ENCODE measurements at regions not wholly inside any gene's neighbourhood (a gene's known extent, or its start where the extent isn't known, plus 50 kb on each side); places are given as distances from the start of the nearest gene placed in this dataset.
"Not testable (repeated sequence)": the region's sequence is repeated elsewhere in the genome, so short reads cannot be mapped to it uniquely, and the experiment has no call there.

GRCh38 chr15:69869881-69870505, 227.7 kb downstream of the TLE3 start:
- H3K4me3 Mint-ChIP-seq: no peak overlapping the region
- no peaks in the 10 kb centered on the region for H3K36me3 Mint-ChIP-seq
- no peak for ATAC-seq
- no peak overlapping the region for H3K27ac Mint-ChIP-seq
- H3K27me3 Mint-ChIP-seq: no peaks in the 10 kb centered on the region
- H3K9me3 Mint-ChIP-seq: peaks cover 9% of the 10 kb centered on the region
- H3K4me1 Mint-ChIP-seq: peaks cover 22% of the 10 kb centered on the region

DNA sequence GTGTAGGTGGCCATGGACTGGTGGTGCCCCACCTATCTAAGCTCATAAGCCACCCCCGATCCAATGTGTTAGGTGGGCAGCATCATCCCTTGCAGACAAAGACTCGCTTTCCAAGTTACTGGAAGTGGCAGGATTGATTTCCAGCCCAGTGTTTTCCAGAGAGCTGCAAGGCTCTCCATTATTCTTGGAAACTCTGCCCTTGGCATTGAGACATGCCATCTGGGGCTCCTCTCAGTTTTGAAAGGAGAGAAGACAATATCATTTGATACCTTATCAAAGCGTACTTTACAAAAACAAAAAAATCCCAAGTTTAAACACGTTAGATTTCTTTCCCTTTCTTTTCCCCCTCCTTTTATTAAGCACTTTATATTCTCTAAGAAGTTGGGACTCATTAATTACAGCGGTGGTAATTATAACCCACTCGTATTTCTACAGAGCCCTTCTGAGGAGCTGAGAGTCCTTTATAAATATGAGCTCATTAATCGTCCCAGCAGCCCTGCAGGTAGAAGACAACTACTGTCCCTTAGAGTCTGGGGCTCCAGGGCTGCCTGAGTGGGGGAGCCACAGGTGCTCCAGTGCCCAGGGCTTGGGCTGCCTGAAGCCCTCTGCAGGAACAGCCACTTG, 226.1 kb downstream of the TLE3 start:
- H3K27ac Mint-ChIP-seq: no peak overlapping the region
- H3K4me1 Mint-ChIP-seq: peaks cover 22% of the 10 kb centered on the region
- peaks cover 9% of the 10 kb centered on the region for H3K9me3 Mint-ChIP-seq
- no peak overlapping the region for H3K4me3 Mint-ChIP-seq
- no peaks in the 10 kb centered on the region for H3K27me3 Mint-ChIP-seq
- H3K36me3 Mint-ChIP-seq: no peaks in the 10 kb centered on the region
- no peak for ATAC-seq

GRCh38 chr15:69873807-69874206, 223.9 kb downstream of the TLE3 start:
- Mint-ChIP-seq H3K27ac (peak overlapping the region; percentile 13), H3K27me3 (no peaks in the 10 kb centered on the region), H3K36me3 (no peaks in the 10 kb centered on the region), H3K4me1 (peaks cover 5% of the 10 kb centered on the region), H3K4me3 (no peak overlapping the region), H3K9me3 (peaks cover 7% of the 10 kb centered on the region)
- ATAC-seq: no peak

DNA sequence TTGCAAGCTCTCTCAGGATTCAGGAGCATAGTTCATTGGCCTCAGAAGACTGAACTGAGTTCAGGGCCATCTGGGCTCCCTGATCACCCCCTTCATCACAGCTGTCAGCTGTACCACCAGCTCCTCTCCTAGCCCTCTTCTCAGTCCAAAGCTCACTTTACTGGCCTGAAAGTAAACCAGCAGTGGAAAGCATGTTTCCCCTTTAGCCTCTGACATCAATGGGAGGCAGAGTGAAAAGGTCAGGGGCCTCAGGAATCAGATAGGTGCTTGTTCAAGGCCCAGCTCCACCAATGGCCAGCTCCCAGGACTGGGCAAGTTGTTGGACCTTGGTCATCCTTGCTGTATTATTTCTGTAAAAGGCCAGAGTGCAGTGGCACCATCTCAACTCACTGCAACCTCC, 223.4 kb downstream of the TLE3 start:
- H3K9me3 Mint-ChIP-seq: peaks cover 7% of the 10 kb centered on the region
- no peaks in the 10 kb centered on the region for H3K36me3 Mint-ChIP-seq
- no peaks in the 10 kb centered on the region for H3K27me3 Mint-ChIP-seq
- peaks cover under 1% of the 10 kb centered on the region for H3K4me1 Mint-ChIP-seq
- peak overlapping the region; percentile 13 for H3K27ac Mint-ChIP-seq
- no peak overlapping the region for H3K4me3 Mint-ChIP-seq
- no peak for ATAC-seq

DNA sequence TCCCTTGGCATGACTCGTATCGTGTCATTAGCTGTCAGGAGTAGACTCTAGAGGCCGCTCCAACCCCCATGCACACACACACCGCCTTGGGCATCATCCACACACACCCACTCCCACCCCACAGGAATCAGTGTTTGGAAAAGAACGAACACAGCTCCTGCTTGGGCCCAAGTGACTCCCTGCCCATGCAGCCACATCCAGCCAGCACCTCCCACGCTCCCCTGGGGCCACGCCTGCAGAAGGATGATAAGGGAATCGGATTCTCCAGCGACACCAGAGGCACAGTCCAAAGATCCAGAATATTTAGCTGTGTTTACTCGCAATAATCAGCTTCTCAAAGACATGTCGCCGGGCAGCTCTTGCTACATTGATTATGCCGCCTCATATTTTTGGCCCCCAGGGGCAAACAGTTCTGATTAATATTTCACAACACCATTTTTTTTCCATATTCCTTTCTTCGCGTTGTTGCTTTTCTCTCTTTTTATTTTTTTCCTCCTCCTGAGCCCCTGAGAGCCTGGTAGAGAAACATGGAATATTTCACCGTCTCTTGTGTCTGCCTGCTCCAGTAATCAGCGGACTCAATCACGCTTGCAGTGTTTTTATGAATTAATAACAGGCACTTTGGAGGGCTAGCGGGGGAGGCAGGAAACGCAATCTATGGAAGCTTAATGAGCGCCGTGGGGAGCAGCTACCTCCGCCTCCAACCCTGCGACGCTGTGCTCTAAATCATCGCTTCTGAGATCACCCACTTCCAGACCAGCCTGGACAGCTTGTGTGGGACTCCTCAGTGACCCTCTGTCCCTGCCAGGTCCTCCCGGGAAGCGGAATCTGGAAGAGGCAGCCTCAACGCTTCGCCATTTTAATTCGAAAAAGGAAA, 221.4 kb downstream of the TLE3 start:
- no peak for ATAC-seq
- no peak overlapping the region for H3K27ac Mint-ChIP-seq
- no peaks in the 10 kb centered on the region for H3K27me3 Mint-ChIP-seq
- H3K36me3 Mint-ChIP-seq: no peaks in the 10 kb centered on the region
- H3K4me1 Mint-ChIP-seq: peaks cover 13% of the 10 kb centered on the region
- H3K9me3 Mint-ChIP-seq: peaks cover 7% of the 10 kb centered on the region
- H3K4me3 Mint-ChIP-seq: no peak overlapping the region

DNA sequence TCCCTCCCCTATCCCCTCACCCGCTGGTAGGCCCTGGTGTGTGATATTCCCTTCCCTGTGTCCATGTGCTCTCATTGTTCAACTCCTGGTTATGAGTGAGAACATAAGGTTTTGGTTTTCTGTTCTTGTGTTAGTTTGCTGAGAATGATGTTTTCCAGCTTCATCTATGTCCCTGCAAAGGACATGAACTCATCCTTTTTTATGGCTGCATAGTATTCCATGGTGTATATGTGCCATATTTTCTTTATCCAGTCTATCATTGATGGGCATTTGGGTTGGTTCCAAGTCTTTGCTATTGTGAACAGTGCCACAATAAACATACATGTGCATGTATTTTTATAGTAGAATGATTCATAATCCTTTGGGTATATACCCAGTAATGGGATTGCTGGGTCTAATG, 217.8 kb downstream of the TLE3 start:
- not testable (repeated sequence) for ATAC-seq, H3K9me3 Mint-ChIP-seq, H3K36me3 Mint-ChIP-seq, H3K27me3 Mint-ChIP-seq, H3K4me3 Mint-ChIP-seq
- Mint-ChIP-seq H3K27ac (peak overlapping the region; percentile 82), H3K4me1 (peaks cover 28% of the 10 kb centered on the region)

- Mint-ChIP-seq H3K4me3 (peak overlapping the region; percentile 71), H3K9me3 (no peaks in the 10 kb centered on the region), H3K27ac (peak overlapping the region; percentile 82), H3K27me3 (no peaks in the 10 kb centered on the region), H3K4me1 (peaks cover 28% of the 10 kb centered on the region), H3K36me3 (no peaks in the 10 kb centered on the region)
- peak; percentile 21 for ATAC-seq
These were observed 217.0 kb downstream of the TLE3 start for GRCh38 chr15:69880571-69881301.

DNA sequence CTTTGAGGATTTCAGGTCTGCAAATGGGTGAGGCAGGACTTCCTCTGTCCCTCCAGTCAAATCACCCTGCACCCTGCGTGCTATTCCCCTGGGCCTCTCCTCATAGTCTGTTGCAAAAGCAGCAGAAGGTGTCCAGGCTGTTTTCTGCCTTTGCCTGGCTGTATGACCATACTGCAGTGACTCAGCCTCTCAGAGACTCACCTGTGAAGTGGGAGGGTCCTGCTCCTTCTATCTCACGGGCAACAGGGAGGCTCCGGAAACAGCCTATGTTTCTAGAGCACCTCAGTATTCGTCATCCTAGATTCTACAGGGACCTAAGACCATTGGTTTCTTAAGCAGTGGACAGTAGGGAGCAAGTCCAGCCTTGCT, 216.4 kb downstream of the TLE3 start:
- peak overlapping the region; percentile 82 for H3K27ac Mint-ChIP-seq
- H3K4me3 Mint-ChIP-seq: peak overlapping the region; percentile 71
- peaks cover 28% of the 10 kb centered on the region for H3K4me1 Mint-ChIP-seq
- H3K9me3 Mint-ChIP-seq: no peaks in the 10 kb centered on the region
- H3K36me3 Mint-ChIP-seq: no peaks in the 10 kb centered on the region
- peak; percentile 78 for ATAC-seq
- H3K27me3 Mint-ChIP-seq: no peaks in the 10 kb centered on the region

GRCh38 chr15:69881766-69882165, 216.0 kb downstream of the TLE3 start:
- peaks cover 28% of the 10 kb centered on the region for H3K4me1 Mint-ChIP-seq
- H3K9me3 Mint-ChIP-seq: no peaks in the 10 kb centered on the region
- ATAC-seq: peak; percentile 94
- H3K27ac Mint-ChIP-seq: peak overlapping the region; percentile 82
- no peaks in the 10 kb centered on the region for H3K36me3 Mint-ChIP-seq
- H3K27me3 Mint-ChIP-seq: no peaks in the 10 kb centered on the region
- H3K4me3 Mint-ChIP-seq: peak overlapping the region; percentile 71

GRCh38 chr15:69883306-69883705, 214.4 kb downstream of the TLE3 start:
- Mint-ChIP-seq H3K27me3 (no peaks in the 10 kb centered on the region), H3K4me3 (no peak overlapping the region), H3K36me3 (no peaks in the 10 kb centered on the region), H3K27ac (no peak overlapping the region), H3K4me1 (peaks cover 28% of the 10 kb centered on the region), H3K9me3 (no peaks in the 10 kb centered on the region)
- no peak for ATAC-seq

- ATAC-seq: no peak
- no peaks in the 10 kb centered on the region for H3K36me3 Mint-ChIP-seq
- H3K4me3 Mint-ChIP-seq: no peak overlapping the region
- no peaks in the 10 kb centered on the region for H3K27me3 Mint-ChIP-seq
- no peak overlapping the region for H3K27ac Mint-ChIP-seq
- peaks cover 24% of the 10 kb centered on the region for H3K4me1 Mint-ChIP-seq
- no peaks in the 10 kb centered on the region for H3K9me3 Mint-ChIP-seq
These were observed 212.4 kb downstream of the TLE3 start for GRCh38 chr15:69885173-69885955.

- Mint-ChIP-seq H3K4me1 (peaks cover 8% of the 10 kb centered on the region), H3K4me3 (no peak overlapping the region), H3K27me3 (no peaks in the 10 kb centered on the region), H3K36me3 (no peaks in the 10 kb centered on the region), H3K9me3 (peaks cover 3% of the 10 kb centered on the region), H3K27ac (peak overlapping the region; percentile 4)
- ATAC-seq: no peak
These were observed 210.7 kb downstream of the TLE3 start for GRCh38 chr15:69887009-69887408.

- Mint-ChIP-seq H3K9me3 (peaks cover 3% of the 10 kb centered on the region), H3K4me3 (no peak overlapping the region), H3K4me1 (peaks cover 2% of the 10 kb centered on the region), H3K27ac (peak overlapping the region; percentile 4), H3K36me3 (no peaks in the 10 kb centered on the region), H3K27me3 (no peaks in the 10 kb centered on the region)
- ATAC-seq: no peak
These were observed 210.2 kb downstream of the TLE3 start for GRCh38 chr15:69887553-69887952.

DNA sequence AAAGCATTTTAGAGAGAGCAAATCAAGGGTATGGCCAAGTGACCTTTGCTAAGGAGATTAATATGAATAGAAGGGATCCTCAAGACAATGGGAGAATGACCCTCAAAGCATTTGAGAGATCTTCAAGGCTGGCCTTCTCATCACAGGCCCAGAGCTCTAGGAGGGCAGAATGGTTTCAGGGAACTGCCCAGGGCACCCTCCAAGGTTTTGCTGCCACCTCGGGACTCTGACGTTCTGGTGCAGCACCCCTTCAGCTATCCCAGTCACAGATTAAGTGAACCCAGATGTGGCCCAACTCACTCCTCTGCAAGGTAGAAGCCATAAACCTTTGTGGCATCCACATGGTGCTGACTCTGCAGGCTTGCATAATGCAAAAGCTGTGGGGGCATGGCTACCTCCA, 209.3 kb downstream of the TLE3 start:
- no peaks in the 10 kb centered on the region for H3K36me3 Mint-ChIP-seq
- peaks cover 3% of the 10 kb centered on the region for H3K4me1 Mint-ChIP-seq
- no peak overlapping the region for H3K27ac Mint-ChIP-seq
- no peak for ATAC-seq
- H3K4me3 Mint-ChIP-seq: no peak overlapping the region
- H3K9me3 Mint-ChIP-seq: peaks cover 3% of the 10 kb centered on the region
- no peaks in the 10 kb centered on the region for H3K27me3 Mint-ChIP-seq

Measured in stimulated activated memory B cell treated with anti-CD40 and anti-IgM and Interleukin-4, amounts not matched to agents 10 μg/mL and 1 μg/mL and 100 μg/mL, for 72 hours (primary cell).